ENCODE measurements at regions not wholly inside any gene's neighbourhood (a gene's known extent, or its start where the extent isn't known, plus 50 kb on each side); places are given as distances from the start of the nearest gene placed in this dataset.

DNA sequence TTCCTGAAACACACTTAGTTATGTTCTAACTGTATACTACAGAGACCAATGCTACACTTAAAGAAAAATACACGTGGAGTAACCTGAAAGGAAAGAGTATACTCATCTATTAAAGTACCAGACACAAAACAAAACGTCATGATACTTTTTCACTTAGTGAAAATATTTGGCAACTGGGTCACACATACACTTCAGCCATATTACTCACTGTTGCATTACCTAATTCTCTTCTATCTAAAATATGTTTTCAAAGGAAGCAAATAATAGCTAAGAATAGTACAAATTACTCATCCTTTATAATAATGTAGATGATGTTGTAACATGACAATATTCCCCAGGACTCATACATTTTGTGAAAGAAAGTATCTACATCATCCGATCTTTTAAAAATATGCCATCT, 76.5 kb upstream of the EPB41L3 start:
- 58% methylated on average over 3 of the region's 3 CpGs for whole genome bisulfite sequencing
- H3K4me1 ChIP-seq (ENCODE audit: control insufficient read depth, insufficient read depth, low read length): no peaks in the 10 kb centered on the region
- no peak overlapping the region for H3K27ac ChIP-seq (ENCODE audit: low read length)
- no peaks in the 10 kb centered on the region for H3K9me3 ChIP-seq (ENCODE audit: control insufficient read depth, low read length)
- no peak overlapping the region for H3K4me3 ChIP-seq (ENCODE audit: low read length)
- intact Hi-C loops (cut with DNase I): no loop called here
- no peaks in the 10 kb centered on the region for H3K27me3 ChIP-seq (ENCODE audit: control insufficient read depth, insufficient read depth)
- DNase-seq (no peak), ATAC-seq (no peak)

DNA sequence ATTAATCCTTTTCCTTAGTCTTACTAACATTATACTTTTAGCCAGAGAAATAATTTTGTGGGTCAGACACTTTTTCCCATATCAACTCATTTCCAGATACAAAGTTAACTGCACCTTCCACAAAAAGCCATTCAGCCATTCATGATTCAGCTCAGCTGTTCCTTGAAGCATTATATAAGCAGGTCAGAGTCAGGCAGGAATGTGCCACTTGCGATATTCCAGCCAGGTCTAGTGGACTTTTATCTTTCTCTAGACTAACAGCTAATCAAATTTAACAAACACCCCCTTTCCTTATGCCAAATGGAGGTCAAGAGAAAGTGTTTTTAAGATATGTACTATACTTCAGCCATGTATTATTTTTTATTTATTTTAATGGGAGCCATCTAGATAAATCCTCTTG, 75.6 kb upstream of the EPB41L3 start:
- no peak for DNase-seq
- ATAC-seq: no peak
- Histone ChIP-seq H3K4me3 (ENCODE audit: low read length) (no peak overlapping the region), H3K27me3 (ENCODE audit: control insufficient read depth, insufficient read depth) (no peaks in the 10 kb centered on the region), H3K9me3 (ENCODE audit: control insufficient read depth, low read length) (no peaks in the 10 kb centered on the region), H3K27ac (ENCODE audit: low read length) (no peak overlapping the region), H3K4me1 (ENCODE audit: control insufficient read depth, insufficient read depth, low read length) (no peaks in the 10 kb centered on the region)
- intact Hi-C loops (cut with DNase I): no loop called here
- 34% methylated on average over 1 of the region's 1 CpG for WGBS

DNA sequence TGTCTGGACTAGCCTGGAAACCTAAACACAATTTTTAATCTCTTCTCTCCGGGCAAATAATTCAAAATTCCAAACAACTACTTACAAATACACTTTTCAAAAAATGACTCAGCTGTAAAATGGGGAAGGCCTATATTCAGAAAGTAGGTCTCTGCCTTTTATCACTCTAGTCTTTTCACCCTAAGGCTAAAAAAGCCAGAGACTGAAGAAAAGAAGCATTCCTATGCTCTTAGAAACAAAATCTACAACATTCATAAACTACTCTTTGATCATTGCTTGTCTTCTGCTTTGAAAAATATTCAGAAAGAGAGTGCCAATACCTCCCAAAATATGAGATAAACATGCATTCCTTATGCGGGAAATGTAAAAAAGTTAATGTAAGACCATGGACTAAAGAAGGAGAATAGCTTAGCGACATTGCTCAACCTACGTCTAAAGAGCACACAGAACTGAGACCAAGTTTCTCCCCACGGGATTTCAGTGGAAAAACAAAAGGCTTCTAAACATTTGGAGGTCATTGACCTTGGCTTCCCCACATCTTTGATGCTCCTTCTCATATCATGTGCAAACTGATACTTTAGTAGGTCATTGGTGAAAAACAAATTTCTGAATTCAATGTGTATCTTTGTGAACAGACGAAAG, 74.4 kb upstream of the EPB41L3 start:
- Histone ChIP-seq H3K9me3 (ENCODE audit: control insufficient read depth, low read length) (no peaks in the 10 kb centered on the region), H3K4me1 (ENCODE audit: control insufficient read depth, insufficient read depth, low read length) (no peaks in the 10 kb centered on the region), H3K4me3 (ENCODE audit: low read length) (no peak overlapping the region), H3K27ac (ENCODE audit: low read length) (no peak overlapping the region), H3K27me3 (ENCODE audit: control insufficient read depth, insufficient read depth) (no peaks in the 10 kb centered on the region)
- WGBS: 71% methylated on average over 6 of the region's 6 CpGs
- intact Hi-C loops (cut with DNase I): no loop called here
- DNase-seq (no peak), ATAC-seq (no peak)

DNA sequence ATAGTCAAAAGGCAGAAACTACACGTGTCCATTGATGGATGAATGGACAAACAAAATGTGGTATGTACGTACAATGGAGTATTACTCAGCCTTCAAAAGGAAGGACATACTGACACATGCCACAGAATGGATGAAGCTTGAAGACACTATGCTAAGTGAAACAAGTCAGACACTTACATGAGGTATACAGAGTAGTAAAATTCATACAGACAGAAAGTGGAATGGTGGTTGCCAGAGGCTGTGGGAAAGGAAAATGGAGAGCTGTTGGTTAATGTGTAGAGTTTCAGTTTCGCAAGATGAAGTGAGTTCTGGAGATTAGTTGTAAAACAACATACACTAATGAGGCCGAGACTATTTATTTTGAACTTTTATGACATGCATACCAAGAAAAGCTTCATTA, 67.4 kb upstream of the EPB41L3 start:
- DNase-seq (no peak), ATAC-seq (no peak)
- H3K27ac ChIP-seq (ENCODE audit: low read length): no peak overlapping the region
- H3K9me3 ChIP-seq (ENCODE audit: control insufficient read depth, low read length): no peaks in the 10 kb centered on the region
- intact Hi-C loops (cut with DNase I): no loop called here
- no peaks in the 10 kb centered on the region for H3K27me3 ChIP-seq (ENCODE audit: control insufficient read depth, insufficient read depth)
- H3K4me3 ChIP-seq (ENCODE audit: low read length): no peak overlapping the region
- H3K4me1 ChIP-seq (ENCODE audit: control insufficient read depth, insufficient read depth, low read length): no peaks in the 10 kb centered on the region
- WGBS: 88% methylated on average over 4 of the region's 4 CpGs

DNA sequence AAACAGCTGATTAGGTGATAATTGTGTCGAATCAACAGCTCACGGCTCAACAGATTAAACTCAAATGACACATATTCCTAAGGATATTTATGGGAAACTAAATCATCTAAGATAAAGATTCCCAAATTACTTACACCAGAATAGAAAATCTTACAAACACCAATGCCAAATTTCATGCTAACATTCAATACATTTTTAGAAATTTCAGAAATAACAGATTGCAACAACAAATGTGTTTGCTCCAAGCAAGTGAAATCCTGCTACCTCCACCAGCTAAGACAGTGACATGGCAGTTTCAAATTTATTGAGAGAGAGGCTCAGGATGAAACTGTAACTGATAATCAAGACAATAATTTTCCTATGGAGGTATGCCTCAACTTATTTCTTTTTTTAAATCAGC, 65.0 kb upstream of the EPB41L3 start:
- H3K27ac ChIP-seq (ENCODE audit: low read length): no peak overlapping the region
- intact Hi-C loops (cut with DNase I): loop anchor here in 1 of 4 donors (10.0 kb wide), 1 partner anchor 226 kb away; no protein-coding TSS in a partner anchor
- H3K27me3 ChIP-seq (ENCODE audit: control insufficient read depth, insufficient read depth): no peaks in the 10 kb centered on the region
- no peak for ATAC-seq
- H3K9me3 ChIP-seq (ENCODE audit: control insufficient read depth, low read length): no peaks in the 10 kb centered on the region
- DNase-seq: no peak
- no peak overlapping the region for H3K4me3 ChIP-seq (ENCODE audit: low read length)
- 77% methylated on average over 2 of the region's 2 CpGs for WGBS
- no peaks in the 10 kb centered on the region for H3K4me1 ChIP-seq (ENCODE audit: control insufficient read depth, insufficient read depth, low read length)

DNA sequence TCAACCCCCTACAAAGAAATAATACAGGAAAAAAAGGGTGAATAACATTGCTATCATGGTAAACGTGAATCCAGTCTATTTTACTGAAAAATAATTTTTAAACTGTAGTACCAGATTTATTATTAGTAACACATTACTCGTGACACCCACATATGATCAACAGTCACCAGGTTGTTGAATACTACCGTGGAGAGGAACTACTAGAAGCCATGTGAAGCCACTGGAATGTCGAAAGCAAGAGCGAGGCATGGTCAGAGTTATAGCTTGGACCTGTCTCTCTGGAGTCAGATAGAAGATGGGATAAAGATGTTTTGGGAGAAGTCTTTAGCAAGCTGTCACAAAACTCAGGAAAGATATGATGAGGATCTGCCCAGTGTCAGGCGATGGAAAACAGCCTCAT, 63.2 kb upstream of the EPB41L3 start:
- WGBS: 68% methylated on average over 6 of the region's 6 CpGs
- H3K4me3 ChIP-seq (ENCODE audit: low read length): no peak overlapping the region
- no peaks in the 10 kb centered on the region for H3K27me3 ChIP-seq (ENCODE audit: control insufficient read depth, insufficient read depth)
- no peak overlapping the region for H3K27ac ChIP-seq (ENCODE audit: low read length)
- H3K4me1 ChIP-seq (ENCODE audit: control insufficient read depth, insufficient read depth, low read length): no peaks in the 10 kb centered on the region
- no peak for ATAC-seq
- intact Hi-C loops (cut with DNase I): loop anchor here in 1 of 4 donors (10.0 kb wide), 1 partner anchor 228 kb away; no protein-coding TSS in a partner anchor
- DNase-seq: no peak
- no peaks in the 10 kb centered on the region for H3K9me3 ChIP-seq (ENCODE audit: control insufficient read depth, low read length)

DNA sequence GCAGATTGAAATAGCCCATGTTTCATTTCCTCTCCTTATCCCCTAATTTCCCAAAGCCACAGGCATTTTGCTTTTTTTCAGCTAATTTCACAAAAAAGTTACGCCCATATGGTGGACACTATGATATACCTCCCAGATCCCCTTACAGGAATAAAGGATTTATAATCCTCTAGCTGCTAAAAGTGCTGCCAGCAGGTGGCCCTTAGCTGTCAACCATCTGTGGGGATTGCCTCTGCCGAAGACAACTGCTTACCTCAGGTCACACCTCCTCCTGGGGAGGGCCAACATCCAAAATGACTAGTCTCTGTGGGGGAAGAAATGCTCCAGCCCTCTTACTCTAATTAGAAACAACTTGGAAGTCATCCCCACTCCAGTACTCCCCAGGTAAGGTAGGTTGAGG, 61.0 kb upstream of the EPB41L3 start:
- Histone ChIP-seq H3K9me3 (ENCODE audit: control insufficient read depth, low read length) (no peaks in the 10 kb centered on the region), H3K27me3 (ENCODE audit: control insufficient read depth, insufficient read depth) (no peaks in the 10 kb centered on the region), H3K27ac (ENCODE audit: low read length) (no peak overlapping the region), H3K4me3 (ENCODE audit: low read length) (no peak overlapping the region), H3K4me1 (ENCODE audit: control insufficient read depth, insufficient read depth, low read length) (peaks cover 2% of the 10 kb centered on the region)
- intact Hi-C loops (cut with DNase I): loop anchor here in 3 of 4 donors (5.0 to 10.0 kb wide), 3 partner anchors 230 to 243 kb away; no protein-coding TSS in a partner anchor
- 66% methylated on average over 2 of the region's 2 CpGs for WGBS
- no peak for DNase-seq
- ATAC-seq: no peak

DNA sequence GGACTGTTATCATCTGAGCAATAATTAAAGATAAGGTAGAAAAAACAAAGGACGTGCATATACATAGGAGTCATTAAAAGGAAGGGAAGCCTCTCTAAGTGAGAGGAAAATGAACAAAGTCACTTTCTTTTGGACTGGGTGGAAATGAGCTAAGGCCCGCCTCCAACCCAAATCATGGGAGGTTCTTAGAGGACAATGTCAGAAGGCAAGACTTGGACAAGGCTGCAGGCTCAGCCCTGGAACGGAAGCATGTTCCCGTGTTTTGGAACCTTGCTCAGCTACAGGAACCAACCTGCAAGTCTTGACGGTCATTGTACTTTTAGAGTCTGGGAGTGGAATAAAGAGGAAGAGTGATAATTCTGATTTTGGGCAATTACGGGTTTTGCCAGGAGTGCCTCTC, 59.4 kb upstream of the EPB41L3 start:
- peak in 1 of 2 donors; percentile 32 for ATAC-seq

DNA sequence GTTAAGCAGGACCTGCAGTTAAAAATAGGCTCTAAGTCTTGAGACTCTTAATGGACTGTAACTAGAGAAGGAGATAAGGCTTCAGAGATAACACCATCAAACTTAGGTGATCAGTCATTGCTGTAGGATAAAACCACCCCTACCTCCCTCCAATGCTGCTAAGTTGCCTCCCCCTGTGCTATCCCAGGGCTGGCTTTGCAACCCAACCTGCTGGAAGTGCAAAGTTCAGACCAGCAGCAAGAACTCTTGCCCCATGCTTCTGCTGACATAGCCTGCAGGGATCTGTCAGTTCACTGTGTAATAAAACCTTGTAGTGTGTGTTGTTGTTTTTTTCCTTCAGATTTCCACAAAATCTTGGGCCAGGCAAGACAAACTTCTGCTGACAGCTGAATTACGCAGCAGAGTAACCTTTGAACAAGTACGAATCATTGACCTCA, 57.4 kb upstream of the EPB41L3 start:
- intact Hi-C loops (cut with DNase I): loop anchor here in 3 of 4 donors (5.0 to 10.0 kb wide), 3 partner anchors 234 to 246 kb away; no protein-coding TSS in a partner anchor
- Histone ChIP-seq H3K27me3 (ENCODE audit: control insufficient read depth, insufficient read depth) (no peaks in the 10 kb centered on the region), H3K27ac (ENCODE audit: low read length) (no peak overlapping the region), H3K9me3 (ENCODE audit: control insufficient read depth, low read length) (no peaks in the 10 kb centered on the region), H3K4me1 (ENCODE audit: control insufficient read depth, insufficient read depth, low read length) (peaks cover 2% of the 10 kb centered on the region), H3K4me3 (ENCODE audit: low read length) (no peak overlapping the region)
- ATAC-seq (no peak), DNase-seq (no peak)
- WGBS: 83% methylated on average over 2 of the region's 2 CpGs

More for the DNA sequence above, 59.4 kb upstream of the EPB41L3 start:
- Histone ChIP-seq H3K4me1 (ENCODE audit: control insufficient read depth, insufficient read depth, low read length) (peaks cover 2% of the 10 kb centered on the region), H3K4me3 (ENCODE audit: low read length) (no peak overlapping the region), H3K27me3 (ENCODE audit: control insufficient read depth, insufficient read depth) (no peaks in the 10 kb centered on the region), H3K9me3 (ENCODE audit: control insufficient read depth, low read length) (no peaks in the 10 kb centered on the region), H3K27ac (ENCODE audit: low read length) (no peak overlapping the region)
- no peak for DNase-seq
- WGBS: 62% methylated on average over 6 of the region's 6 CpGs
- intact Hi-C loops (cut with DNase I): loop anchor here in 3 of 4 donors (5.0 to 10.0 kb wide), 3 partner anchors 232 to 244 kb away; no protein-coding TSS in a partner anchor

DNA sequence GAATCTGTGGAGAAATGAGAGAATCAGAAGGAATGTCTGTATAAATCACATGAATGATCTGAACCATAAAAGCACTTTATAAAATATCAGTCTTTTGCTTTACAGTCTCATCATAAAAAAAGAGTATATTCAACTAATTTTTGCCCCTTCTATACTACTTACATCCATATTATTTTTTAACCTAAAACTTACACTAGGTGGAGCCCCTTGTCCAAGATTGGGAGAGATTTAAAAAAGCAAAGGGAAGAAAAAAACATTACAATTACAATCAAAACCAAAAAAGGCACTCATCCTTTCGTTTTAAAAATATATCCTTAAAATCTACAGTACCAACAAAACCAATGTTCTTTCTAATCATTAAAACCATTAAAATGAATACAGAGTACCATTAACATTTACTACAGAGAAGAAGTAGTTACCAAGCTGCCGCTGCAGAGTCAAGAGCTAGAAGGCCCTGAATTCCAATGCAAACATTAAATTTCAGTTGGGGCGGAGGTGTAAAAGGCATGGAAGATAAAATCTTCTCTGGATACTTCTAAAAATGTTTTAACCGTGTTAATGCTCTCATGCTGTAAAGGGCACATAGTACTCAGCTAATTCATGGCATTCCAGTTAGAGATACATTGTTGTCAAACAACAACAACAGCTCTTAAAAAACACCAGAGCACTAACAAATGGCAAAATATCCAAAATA, 56.7 kb upstream of the EPB41L3 start:
- ATAC-seq (no peak), DNase-seq (no peak)
- Histone ChIP-seq H3K9me3 (ENCODE audit: control insufficient read depth, low read length) (no peaks in the 10 kb centered on the region), H3K27me3 (ENCODE audit: control insufficient read depth, insufficient read depth) (no peaks in the 10 kb centered on the region), H3K27ac (ENCODE audit: low read length) (no peak overlapping the region), H3K4me3 (ENCODE audit: low read length) (no peak overlapping the region), H3K4me1 (ENCODE audit: control insufficient read depth, insufficient read depth, low read length) (peaks cover 2% of the 10 kb centered on the region)
- WGBS: 39% methylated on average over 4 of the region's 4 CpGs
- intact Hi-C loops (cut with DNase I): loop anchor here in 3 of 4 donors (5.0 to 10.0 kb wide), 3 partner anchors 234 to 247 kb away; no protein-coding TSS in a partner anchor

DNA sequence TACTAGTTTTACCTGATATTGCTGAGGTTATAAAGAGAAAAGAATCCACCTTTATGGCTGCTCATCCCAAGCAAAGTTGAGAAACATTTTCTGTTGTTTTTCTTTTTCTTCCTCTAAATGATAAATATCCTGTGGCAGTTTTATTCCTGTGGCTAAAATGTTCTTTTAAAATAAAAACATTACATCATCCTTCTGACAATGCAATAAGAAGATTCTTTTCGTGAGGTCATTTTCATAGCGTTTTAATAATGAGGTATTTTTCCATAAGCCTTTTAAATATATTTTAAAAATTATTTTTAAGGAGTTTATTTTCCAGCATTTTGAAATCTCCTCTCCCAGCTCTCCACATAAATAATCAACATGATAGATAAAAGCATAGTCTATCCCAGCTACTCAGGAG, 52.8 kb upstream of the EPB41L3 start:
- no peak for DNase-seq
- Histone ChIP-seq H3K4me1 (ENCODE audit: control insufficient read depth, insufficient read depth, low read length) (peaks cover 2% of the 10 kb centered on the region), H3K9me3 (ENCODE audit: control insufficient read depth, low read length) (no peaks in the 10 kb centered on the region), H3K27me3 (ENCODE audit: control insufficient read depth, insufficient read depth) (no peaks in the 10 kb centered on the region), H3K27ac (ENCODE audit: low read length) (no peak overlapping the region), H3K4me3 (ENCODE audit: low read length) (no peak overlapping the region)
- 54% methylated on average over 2 of the region's 2 CpGs for WGBS
- intact Hi-C loops (cut with DNase I): no loop called here
- ATAC-seq: no peak
